SIG-M5 treated with dmso at 0.1 percent for 504 hours (cell line): ENCODE measurements at regions not wholly inside any gene's neighbourhood (a gene's known extent, or its start where the extent isn't known, plus 50 kb on each side); places are given as distances from the start of the nearest gene placed in this dataset.

Experiments used
- DNase-seq: peaks from one replicate; lab custom pipeline; 2025; ENCODE audit not compliant: unreplicated experiment; lab: John Stamatoyannopoulos, UW

- no peak for DNase-seq
These were observed 68.1 kb downstream of the TEKT4 start for GRCh38 chr2:94939349-94939748.

- no peak for DNase-seq
These were observed 76.1 kb downstream of the TEKT4 start for GRCh38 chr2:94947097-94948016.

- DNase-seq, result no peak
These were observed 69.8 kb upstream of the MAL start for GRCh38 chr2:94955702-94956101.

GRCh38 chr2:94956797-94957391 is 68.6 kb upstream of the MAL start:
- peak; percentile 33 for DNase-seq

GRCh38 chr2:94958245-94958644 is 67.3 kb upstream of the MAL start:
- DNase-seq, result no peak

- DNase-seq, result no peak
These were observed 65.2 kb upstream of the MAL start for GRCh38 chr2:94960266-94960665.

GRCh38 chr2:94960751-94961150 is 64.8 kb upstream of the MAL start:
- DNase-seq, result no peak

- no peak for DNase-seq
These were observed 61.3 kb upstream of the MAL start for GRCh38 chr2:94964193-94964592.

- no peak for DNase-seq
These were observed 58.8 kb upstream of the MAL start for GRCh38 chr2:94966689-94967088.

- DNase-seq, result no peak
These were observed 55.2 kb upstream of the MAL start for GRCh38 chr2:94970353-94970752.
